Muscle layer of duodenum (tissue), 2 donors: ENCODE measurements at regions not wholly inside any gene's neighbourhood (a gene's known extent, or its start where the extent isn't known, plus 50 kb on each side); places are given as distances from the start of the nearest gene placed in this dataset.
"Not testable (repeated sequence)": the region's sequence is repeated elsewhere in the genome, so short reads cannot be mapped to it uniquely, and the experiment has no call there.

Source experiments
- H3K27ac ChIP-seq: one replicate; pipeline ENCODE4 v1.7.0; 2013; ENCODE audit warnings: mild to moderate bottlenecking, low read length
- H3K27me3 ChIP-seq: one replicate; pipeline ENCODE4 v1.7.0; 2013; ENCODE audit warnings: low read depth, mild to moderate bottlenecking, control low read depth, low read length
- H3K36me3 ChIP-seq, 2 donors: one replicate each; pipeline ENCODE4 v1.7.0; 2013; ENCODE audit warnings: low read length in 2 of 2, control low read depth in 1 of 2, mild to moderate bottlenecking in 1 of 2; ENCODE audit not compliant: insufficient read depth in 2 of 2, control insufficient read depth in 1 of 2
- H3K4me1 ChIP-seq, 2 donors: one replicate each; pipeline ENCODE4 v1.7.0; 2013; ENCODE audit warnings: low read length in 2 of 2, mild to moderate bottlenecking in 2 of 2, control low read depth in 1 of 2, moderate library complexity in 1 of 2; ENCODE audit not compliant: insufficient read depth in 2 of 2, control insufficient read depth in 1 of 2
- H3K4me3 ChIP-seq, 2 donors: one replicate each; pipeline ENCODE4 v1.7.0; 2013; ENCODE audit warnings: low read length in 2 of 2, low read depth in 1 of 2, mild to moderate bottlenecking in 1 of 2
- H3K9me3 ChIP-seq, 2 donors: one replicate each; pipeline ENCODE4 v1.7.0; 2013; ENCODE audit warnings: low read length in 2 of 2, control low read depth in 1 of 2, mild to moderate bottlenecking in 1 of 2; ENCODE audit not compliant: control insufficient read depth in 1 of 2
- donor health status: healthy.

DNA sequence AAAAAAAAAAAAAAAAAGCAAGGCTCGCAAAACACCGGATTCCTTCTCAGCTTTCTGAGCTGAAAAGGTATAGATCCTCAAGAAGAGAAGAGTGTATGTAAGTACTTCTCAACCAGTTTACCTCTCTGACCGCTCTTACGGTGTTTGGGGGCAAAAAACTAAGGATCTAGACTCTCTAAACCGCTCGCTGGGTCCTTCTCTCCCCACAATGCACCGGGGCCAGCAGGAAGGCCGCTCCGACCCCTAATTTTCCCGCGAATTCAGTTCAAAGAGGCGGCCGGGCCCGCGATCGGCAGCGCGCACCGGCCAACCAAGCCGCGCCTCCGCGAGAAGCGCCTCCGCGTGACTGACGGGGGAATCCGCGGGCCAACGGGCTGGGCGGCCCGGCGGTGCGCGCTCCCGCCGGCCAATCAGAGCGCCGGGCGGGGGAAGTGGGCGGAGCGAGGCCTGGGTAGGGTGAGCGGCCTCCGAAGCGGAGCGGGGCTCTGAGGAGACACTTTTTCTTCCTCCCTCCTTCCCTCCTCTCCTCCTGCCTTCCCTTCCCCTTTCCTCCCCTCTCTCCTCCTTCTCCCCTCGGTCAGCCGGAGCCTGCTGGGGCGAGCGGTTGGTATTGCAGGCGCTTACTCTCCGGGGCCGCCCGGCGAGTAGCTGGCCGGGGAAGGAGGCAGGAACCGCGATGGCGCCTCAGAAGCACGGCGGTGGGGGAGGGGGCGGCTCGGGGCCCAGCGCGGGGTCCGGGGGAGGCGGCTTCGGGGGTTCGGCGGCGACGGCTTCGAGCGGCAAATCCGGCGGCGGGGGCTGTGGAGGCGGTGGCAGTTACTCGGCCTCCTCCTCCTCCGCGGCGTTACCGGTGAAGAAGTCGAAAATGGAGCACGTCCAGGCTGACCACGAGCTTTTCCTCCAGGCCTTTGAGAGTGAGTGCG is 93.0 kb downstream of the CRLF3 start:
- H3K4me3 ChIP-seq, result peak overlapping the region; percentile 44 to 70
- H3K27ac ChIP-seq, H3K9me3 ChIP-seq: not testable (repeated sequence)

DNA sequence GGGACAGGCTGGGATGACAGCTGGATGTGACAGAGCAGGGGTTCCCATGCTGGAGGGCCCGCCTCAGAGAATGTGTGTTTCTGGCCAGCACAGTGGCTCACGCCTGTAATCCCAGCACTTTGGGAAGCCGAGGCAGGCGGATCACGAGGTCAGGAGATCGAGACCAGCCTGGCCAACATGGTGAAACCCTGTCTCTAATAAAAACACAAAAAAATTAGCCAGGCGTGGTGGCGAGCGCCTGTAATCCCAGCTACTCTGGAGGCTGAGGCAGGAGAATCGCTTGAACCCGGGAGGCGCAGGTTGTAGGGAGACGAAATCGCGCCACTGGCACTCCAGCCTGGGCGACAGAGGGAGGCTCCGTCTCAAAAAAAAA is 93.7 kb downstream of the CRLF3 start:
- not testable (repeated sequence) for H3K27me3 ChIP-seq, H3K36me3 ChIP-seq, H3K9me3 ChIP-seq, H3K27ac ChIP-seq, H3K4me1 ChIP-seq
- H3K4me3 ChIP-seq, result peak overlapping the region; percentile 21 to 70

More for the DNA sequence above, 93.0 kb downstream of the CRLF3 start:
- not testable (repeated sequence) for H3K36me3 ChIP-seq, H3K27me3 ChIP-seq, H3K4me1 ChIP-seq

DNA sequence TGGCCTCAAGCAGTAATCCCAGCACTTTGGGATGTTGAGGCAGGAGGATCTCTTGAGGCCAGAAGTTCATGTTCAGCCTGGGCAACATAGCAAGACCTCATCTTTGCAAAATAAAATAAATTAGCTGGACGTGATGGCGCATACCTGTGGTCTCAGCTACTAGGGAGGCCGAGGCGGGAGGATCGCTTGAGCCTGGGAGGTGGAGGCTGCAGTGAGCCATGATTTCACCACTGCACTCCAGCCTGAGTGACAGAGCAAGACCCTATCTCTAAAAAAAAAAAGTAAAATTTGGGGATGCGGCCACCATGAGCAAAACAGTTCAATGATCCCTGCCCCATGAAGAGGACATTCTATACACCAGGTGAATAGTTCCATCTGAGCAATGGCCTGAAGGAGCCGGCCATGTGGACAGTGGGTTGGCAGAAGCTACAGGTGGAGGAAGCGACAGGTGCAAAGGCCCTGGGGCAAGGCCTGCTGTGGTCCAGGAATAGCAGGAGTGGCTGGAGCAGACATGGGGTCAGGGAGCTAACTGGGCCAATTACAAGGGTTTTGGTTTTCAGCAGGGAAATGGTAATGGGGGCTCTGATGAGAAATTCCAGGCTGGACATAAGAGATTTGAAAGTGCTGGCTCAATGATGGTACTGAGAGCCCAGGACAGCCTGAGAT is 94.2 kb downstream of the CRLF3 start:
- H3K36me3 ChIP-seq, H3K27ac ChIP-seq, H3K9me3 ChIP-seq, H3K4me1 ChIP-seq, H3K4me3 ChIP-seq, H3K27me3 ChIP-seq: not testable (repeated sequence)

DNA sequence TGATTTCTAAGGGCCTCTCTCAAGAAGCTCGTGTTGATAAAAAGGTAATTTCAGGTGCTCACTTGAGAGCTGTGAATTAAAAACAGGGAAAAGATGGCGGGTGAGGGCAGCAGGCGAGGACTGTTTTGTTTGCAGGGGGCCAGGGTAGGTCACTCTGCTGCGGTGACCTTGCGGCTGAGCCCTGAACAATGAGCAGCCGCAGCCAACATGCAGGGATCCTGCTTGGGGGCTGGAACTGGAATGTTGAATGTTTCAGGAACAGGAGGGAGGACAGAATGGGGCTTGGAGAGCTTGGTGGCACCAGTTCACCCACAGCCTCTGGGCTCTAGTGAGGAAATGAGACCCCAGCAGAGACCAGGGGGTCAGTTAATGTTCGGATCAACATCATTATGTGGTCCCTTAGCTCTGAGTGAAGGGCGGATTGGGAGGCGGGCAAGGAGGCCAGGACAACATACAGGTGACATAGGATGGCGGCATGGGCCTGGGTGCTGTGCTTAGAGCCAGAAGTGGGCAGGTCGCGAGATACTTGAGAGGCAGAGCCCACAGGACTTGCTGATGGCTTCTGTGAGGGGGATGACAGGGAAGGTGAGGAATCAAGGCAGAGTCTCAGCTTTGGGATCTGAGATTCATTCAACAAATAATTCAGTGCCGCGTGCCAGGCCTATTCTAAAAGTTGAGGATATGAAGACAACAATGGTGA is 94.9 kb downstream of the CRLF3 start:
- not testable (repeated sequence) for H3K4me3 ChIP-seq, H3K27ac ChIP-seq, H3K27me3 ChIP-seq, H3K9me3 ChIP-seq, H3K4me1 ChIP-seq, H3K36me3 ChIP-seq

DNA sequence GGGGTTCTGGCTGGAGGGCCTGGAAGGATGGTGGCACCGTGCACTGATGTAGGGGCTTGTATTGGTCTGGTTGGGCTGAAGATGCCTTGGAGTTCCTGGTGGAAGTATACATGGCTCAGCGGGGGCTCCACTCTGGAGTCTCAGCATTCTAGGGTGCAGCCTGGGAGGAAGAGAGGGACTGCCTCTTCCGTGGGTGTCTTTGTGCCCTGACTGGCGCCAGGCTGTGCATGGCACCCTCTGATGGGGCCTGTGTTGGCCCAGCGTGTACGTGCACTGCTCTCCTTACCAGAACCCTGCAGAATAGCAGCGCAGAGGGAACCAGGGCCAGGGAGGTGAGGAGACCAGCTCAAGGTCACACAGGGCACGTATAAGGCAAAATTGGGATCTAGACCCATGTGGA is 97.0 kb downstream of the CRLF3 start:
- not testable (repeated sequence) for H3K27ac ChIP-seq, H3K4me3 ChIP-seq, H3K9me3 ChIP-seq, H3K4me1 ChIP-seq, H3K27me3 ChIP-seq, H3K36me3 ChIP-seq

DNA sequence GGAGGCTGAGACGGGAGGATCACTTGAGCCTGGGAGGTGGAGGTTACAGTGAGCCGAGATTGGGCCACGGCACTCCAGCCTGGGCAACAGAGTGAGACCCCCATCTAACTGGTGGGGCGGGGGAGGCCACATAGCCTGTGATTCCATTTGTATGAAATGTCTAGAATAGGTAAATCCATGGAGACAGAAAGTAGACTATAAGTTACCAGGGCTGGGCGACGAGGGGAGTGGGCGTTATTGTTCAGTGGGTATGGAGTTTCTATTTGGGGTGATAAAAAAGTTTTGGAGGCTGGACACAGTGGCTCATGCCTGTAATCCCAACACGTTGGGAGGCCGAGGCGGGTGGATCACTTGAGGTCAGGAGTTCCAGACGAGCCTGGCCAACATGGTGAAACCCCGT is 97.8 kb downstream of the CRLF3 start:
- H3K36me3 ChIP-seq, H3K4me3 ChIP-seq: not testable (repeated sequence)

DNA sequence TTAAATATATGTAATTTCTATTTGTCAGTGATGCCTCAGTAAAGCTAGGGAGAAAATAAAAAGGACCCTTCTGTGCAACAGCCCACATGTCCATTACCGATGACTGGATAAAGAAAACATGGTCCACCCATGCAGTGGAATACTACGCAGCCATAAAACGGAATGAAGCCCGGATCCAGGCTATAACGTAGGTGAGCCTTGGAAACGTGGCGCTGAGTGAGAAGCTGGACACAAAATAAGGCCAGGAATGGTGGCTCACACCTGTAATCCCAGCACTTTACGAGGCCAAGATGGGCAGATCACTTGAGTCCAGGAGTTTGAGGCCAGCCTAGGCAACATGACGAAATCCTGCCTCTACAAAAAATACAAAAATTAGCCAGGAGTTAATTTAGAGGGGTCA is 98.2 kb downstream of the CRLF3 start:
- H3K36me3 ChIP-seq, H3K4me1 ChIP-seq, H3K9me3 ChIP-seq, H3K4me3 ChIP-seq, H3K27ac ChIP-seq, H3K27me3 ChIP-seq: not testable (repeated sequence)

More for the DNA sequence above, 97.8 kb downstream of the CRLF3 start:
- H3K9me3 ChIP-seq, H3K27ac ChIP-seq, H3K4me1 ChIP-seq, H3K27me3 ChIP-seq: not testable (repeated sequence)

DNA sequence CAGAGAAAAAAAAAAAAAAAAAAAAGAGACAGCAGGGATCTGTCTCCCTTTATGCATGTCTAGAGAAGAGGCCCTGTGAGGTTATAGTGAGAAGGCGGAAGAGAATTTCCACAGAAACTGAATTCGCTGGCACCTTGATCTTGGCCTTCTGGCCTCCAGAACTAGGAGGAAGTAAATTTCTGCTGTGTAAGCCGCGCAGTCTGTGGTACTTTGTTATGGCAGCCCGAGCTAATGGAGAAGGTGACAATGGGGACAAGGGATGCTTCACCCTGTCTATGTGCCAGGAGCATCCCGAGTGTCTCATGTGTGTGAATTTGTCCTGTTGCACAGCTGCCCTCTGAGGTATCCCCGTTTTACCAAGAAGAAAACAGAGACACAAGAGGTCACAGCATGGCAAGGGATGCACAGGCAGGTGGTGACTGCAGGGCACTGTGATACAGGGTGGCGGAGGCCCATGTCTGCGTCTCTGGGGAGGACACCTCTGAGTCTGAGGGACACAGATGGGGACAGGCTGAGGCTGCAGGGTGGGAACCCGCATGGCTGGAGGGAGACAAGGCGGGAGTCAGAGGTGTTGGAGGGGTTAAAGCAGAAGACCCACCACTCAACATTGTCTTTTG is 100.3 kb downstream of the CRLF3 start:
- not testable (repeated sequence) for H3K4me3 ChIP-seq

DNA sequence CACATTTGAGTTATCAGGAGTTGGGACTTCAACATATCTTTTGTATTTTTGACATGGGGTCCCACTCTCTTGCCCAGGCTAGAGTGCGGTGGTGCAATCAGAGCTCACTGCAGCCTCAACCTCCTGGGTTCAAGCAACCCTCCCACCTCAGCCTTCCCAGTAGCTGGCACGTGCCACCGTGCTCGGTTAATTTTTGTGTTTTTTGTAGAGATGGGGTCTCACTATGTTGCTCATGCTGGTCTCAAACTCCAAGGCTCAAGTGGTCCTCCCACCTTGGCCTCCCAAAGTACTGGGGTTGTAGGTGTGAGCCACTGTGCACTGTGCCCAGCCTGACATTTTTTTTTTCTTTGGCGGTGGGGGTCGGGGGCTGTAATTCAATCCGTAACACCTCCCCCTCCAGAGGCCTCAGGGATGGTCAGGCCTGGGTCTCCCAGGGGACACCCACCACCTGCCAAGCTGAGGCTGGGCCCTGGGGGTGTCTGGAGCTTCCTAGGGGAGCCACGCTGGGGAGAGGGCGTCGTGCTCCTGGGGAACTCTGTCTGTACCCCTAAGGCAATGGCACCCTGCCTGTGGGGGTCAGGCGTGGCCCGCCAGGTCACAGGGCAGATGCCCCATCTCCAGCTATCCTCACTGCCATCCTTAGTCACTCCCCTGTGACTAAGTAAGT is 102.2 kb downstream of the CRLF3 start:
- H3K27ac ChIP-seq, H3K9me3 ChIP-seq, H3K4me3 ChIP-seq, H3K4me1 ChIP-seq, H3K27me3 ChIP-seq, H3K36me3 ChIP-seq: not testable (repeated sequence)

More for the DNA sequence above, 100.3 kb downstream of the CRLF3 start:
- H3K4me1 ChIP-seq, H3K36me3 ChIP-seq, H3K27me3 ChIP-seq, H3K9me3 ChIP-seq, H3K27ac ChIP-seq: not testable (repeated sequence)

DNA sequence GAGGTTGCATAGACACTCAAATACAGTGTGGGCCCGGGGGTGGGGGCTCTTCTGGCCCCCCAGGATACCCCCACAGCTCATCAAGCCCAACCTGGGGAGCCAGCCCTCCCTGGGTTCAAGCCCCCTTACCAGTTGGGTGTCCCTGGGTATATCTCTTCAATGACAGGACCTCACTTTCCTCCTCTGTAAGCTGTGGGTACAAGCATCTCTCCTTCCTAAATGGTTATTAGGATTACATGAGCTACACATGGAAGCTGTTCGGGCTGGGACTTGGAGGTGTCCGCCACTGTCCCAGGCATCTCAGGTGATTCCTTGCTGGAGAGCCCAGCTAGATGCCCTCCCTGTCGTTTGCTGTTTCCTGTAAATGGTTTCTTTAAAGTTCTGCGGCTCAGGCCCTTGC is 103.5 kb downstream of the CRLF3 start:
- H3K27ac ChIP-seq, H3K4me3 ChIP-seq, H3K27me3 ChIP-seq, H3K9me3 ChIP-seq, H3K36me3 ChIP-seq, H3K4me1 ChIP-seq: not testable (repeated sequence)

DNA sequence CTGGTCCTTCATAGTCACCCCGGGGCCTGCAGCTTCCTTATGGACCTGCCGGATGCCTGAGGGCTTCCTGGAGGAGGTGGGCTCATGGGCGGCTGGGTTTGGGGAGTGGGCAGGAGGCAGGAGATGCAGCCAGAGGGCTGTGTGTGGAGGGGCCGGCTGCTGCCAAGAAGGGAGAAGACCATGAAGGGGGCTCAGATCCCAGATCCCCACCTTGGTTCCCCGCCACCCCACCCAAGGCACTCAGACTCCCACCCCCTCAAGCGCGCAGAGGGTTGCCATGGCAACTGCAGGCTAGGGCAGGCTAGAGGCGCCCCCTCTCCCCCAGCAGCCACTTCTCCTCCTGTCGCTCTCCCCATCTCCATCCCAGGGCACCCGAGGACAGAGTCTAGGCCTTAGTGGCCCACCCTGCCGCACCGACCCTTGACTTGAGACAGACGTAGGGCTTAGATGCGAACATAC is 104.5 kb downstream of the CRLF3 start:
- Histone ChIP-seq H3K9me3 (no peaks in the 10 kb centered on the region), H3K4me1 (peaks cover 0 to 5% of the 10 kb centered on the region in 2 donors), H3K4me3 (no peak overlapping the region), H3K27ac (no peak overlapping the region), H3K36me3 (no peaks in the 10 kb centered on the region), H3K27me3 (no peaks in the 10 kb centered on the region)
